Neuron (in vitro differentiated cells): ENCODE measurements at regions not wholly inside any gene's neighbourhood (a gene's known extent, or its start where the extent isn't known, plus 50 kb on each side); places are given as distances from the start of the nearest gene placed in this dataset.

Source experiments
- H2AFZ ChIP-seq: one replicate; pipeline ENCODE4 v1.6.1; 2013; ENCODE audit warnings: low read depth, mild to moderate bottlenecking, inconsistent platforms, low read length, moderate library complexity
- H3K27me3 ChIP-seq: one replicate; pipeline ENCODE4 v1.6.1; 2013; ENCODE audit warnings: low read length; ENCODE audit not compliant: insufficient read depth
- H3K36me3 ChIP-seq: one replicate; pipeline ENCODE4 v1.6.1; 2013; ENCODE audit warnings: low read length; ENCODE audit not compliant: insufficient read depth
- H3K4me1 ChIP-seq: one replicate; pipeline ENCODE4 v1.6.1; 2013; ENCODE audit warnings: low read length; ENCODE audit not compliant: insufficient read depth
- H3K4me3 ChIP-seq: 2 replicates; pipeline ENCODE4 v1.5.1; 2013; ENCODE audit warnings: mild to moderate bottlenecking, low read length, moderate library complexity
- H3K9me3 ChIP-seq: one replicate; pipeline ENCODE4 v1.6.1; 2013; ENCODE audit warnings: low read length

DNA sequence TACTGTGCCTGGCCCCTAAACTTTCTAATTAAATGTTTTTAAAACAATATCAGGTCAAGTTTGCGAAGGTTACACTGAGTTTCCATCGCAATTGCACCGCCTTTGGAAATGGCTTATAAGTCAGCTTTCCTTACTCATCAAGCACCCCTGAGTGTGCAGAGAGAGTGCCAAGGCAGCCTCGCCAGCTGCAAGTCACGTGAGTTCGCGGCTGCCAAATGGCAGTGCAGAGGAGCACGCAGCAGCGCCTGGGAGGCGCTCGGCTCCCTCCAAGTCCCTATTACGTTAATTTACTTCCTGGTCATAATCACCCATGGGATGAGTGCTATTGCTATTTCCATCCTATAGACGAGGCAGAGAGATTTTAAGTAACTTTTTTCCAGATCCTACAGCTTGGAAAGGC, 319.6 kb downstream of the TEX29 start:
- H3K4me3 ChIP-seq: no peak overlapping the region
- no peaks in the 10 kb centered on the region for H3K4me1 ChIP-seq
- H2AFZ ChIP-seq: no peak overlapping the region
- H3K36me3 ChIP-seq: no peaks in the 10 kb centered on the region
- H3K27me3 ChIP-seq: peaks cover 3% of the 10 kb centered on the region
- no peaks in the 10 kb centered on the region for H3K9me3 ChIP-seq

DNA sequence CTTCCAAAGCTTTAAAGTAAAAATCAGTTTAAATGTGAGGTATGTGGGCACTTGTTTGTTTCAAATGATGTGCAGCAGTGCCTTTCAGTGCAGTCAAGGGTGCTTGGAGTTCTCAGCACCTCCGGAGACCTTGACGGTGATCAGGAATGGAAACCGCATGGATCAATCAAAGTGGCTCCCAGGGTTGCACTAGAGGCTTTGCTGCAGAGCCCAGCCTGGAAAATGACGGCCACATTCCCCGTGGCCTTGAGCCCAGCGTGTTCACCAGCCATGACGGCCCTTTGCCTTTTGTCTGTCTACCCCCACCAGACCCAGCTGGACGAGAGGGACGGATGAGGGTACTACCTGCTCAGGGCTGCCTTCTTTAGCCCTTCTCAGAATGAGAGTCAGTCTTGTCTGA, 320.0 kb downstream of the TEX29 start:
- Histone ChIP-seq H3K4me1 (no peaks in the 10 kb centered on the region), H3K27me3 (peaks cover 3% of the 10 kb centered on the region)

DNA sequence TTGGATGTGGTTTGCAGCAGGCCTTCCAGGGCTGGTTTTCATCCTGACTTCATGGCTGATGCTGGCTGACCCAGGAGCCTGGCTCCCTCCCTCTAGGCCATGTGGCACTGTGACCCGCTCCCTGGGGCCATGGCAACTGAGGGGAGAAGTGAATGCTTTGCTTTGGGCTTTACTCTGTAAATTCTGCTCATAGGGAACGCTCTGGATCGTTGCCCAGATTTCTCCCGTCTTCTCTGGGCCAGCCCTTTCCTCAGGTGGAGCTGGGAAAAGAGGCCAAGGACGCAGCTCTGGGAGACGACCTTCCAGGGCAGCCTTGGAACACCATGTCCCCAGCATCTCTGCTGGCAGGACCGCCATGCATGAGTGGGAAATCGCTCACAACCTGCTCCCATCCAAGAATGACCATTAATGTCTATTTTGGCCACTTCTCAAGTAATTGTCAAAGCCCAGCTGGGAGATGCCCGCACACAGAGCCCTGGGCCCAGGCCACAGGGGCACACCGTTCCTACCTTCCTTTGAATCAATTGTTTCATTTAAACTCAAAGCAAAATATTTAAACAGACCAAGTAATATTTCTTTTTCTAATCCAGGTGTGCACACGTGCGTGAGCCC, 321.8 kb downstream of the TEX29 start:
- Histone ChIP-seq H3K27me3 (peaks cover 3% of the 10 kb centered on the region), H3K4me3 (no peak overlapping the region), H2AFZ (no peak overlapping the region), H3K9me3 (no peaks in the 10 kb centered on the region), H3K36me3 (no peaks in the 10 kb centered on the region), H3K4me1 (no peaks in the 10 kb centered on the region)

More for the DNA sequence above, 320.0 kb downstream of the TEX29 start:
- Histone ChIP-seq H3K4me3 (no peak overlapping the region), H2AFZ (no peak overlapping the region), H3K9me3 (no peaks in the 10 kb centered on the region), H3K36me3 (no peaks in the 10 kb centered on the region)

DNA sequence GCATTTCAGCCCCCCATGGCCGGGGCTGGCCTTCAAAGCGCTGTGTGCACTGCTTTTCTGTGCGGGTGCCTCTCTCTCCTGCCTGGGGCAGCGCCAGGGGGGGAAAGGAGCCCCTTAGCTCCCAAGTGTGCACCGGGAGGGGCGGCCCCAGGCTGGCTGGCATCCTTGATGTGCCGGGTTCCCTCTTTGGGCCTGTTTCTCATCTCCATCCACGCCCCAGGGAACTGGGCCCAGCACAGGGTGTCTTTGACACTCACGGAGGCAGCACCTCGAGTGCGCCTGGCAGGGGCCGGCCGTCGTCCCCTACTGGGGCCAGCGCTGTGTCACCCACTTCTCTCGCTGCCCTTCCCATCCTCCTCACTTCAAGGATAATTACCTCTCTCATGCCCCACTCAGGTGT, 324.3 kb downstream of the TEX29 start:
- Histone ChIP-seq H3K27me3 (peaks cover 3% of the 10 kb centered on the region), H3K4me1 (no peaks in the 10 kb centered on the region), H3K36me3 (no peaks in the 10 kb centered on the region), H3K4me3 (no peak overlapping the region), H2AFZ (no peak overlapping the region), H3K9me3 (no peaks in the 10 kb centered on the region)

DNA sequence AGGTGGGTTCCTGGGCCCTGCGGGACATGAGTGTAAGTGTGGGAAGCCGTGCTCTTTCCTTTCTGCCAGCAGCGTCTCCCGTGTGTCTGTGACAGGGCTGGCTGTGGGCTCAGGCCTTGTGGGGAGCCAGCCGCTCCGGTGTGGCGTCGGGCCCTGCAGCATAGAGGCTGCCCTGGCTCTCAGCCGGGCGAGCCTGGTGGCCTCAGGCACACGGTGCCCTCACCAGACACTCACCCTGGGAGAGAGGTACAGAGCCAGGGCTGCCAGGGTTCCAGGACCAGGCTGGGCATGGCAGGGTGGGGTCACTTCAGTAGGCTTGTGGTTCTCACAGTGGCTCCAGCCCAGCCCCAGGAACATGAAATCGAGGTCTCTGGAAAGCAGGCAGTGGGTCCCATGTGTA, 324.8 kb downstream of the TEX29 start:
- H2AFZ ChIP-seq: no peak overlapping the region
- no peaks in the 10 kb centered on the region for H3K36me3 ChIP-seq
- no peak overlapping the region for H3K4me3 ChIP-seq
- H3K9me3 ChIP-seq: no peaks in the 10 kb centered on the region
- peaks cover 3% of the 10 kb centered on the region for H3K27me3 ChIP-seq
- H3K4me1 ChIP-seq: no peaks in the 10 kb centered on the region

DNA sequence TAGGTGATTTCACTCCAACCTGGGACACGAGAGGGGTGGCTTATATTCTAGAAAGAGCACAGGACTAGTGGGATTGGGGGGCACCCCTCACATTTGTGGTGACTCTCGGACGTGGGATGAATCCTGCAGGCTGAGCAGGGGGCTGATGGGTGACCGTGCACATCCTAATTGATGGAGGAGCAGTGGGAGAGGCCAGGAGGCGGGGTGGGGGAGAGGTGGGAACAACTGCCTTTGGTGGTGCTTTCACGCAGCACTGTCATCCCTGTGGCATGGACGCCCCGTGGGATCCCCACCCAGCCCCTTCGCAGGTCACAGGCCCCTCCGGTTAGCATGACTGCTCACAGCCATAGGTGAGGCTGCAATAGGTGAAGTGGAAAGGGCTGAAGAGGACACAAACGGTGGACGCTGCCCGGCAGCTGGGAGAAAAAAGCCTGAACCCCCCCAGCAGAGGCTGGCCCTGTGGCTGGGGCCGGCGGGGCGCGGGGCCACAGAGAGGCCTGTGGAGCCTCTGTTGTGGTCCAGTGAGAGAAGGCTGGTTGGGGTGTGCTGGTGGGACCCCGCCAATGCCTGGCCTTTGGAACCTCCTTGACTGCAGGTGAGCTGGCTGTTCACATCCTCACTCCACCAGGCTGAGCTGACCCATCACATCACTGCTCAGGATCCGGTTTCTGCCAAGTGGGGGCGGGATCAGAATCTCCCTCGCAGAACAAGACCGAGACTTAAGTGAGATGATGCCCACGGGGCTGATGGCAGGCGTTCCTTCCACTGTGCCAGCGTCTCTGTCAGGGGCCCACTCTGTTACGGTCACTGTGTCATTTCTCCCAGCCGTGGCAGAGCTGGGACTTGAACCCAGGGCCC, 325.4 kb downstream of the TEX29 start:
- Histone ChIP-seq H3K4me3 (no peak overlapping the region), H3K4me1 (no peaks in the 10 kb centered on the region), H2AFZ (no peak overlapping the region), H3K36me3 (no peaks in the 10 kb centered on the region), H3K9me3 (no peaks in the 10 kb centered on the region), H3K27me3 (peaks cover 3% of the 10 kb centered on the region)

DNA sequence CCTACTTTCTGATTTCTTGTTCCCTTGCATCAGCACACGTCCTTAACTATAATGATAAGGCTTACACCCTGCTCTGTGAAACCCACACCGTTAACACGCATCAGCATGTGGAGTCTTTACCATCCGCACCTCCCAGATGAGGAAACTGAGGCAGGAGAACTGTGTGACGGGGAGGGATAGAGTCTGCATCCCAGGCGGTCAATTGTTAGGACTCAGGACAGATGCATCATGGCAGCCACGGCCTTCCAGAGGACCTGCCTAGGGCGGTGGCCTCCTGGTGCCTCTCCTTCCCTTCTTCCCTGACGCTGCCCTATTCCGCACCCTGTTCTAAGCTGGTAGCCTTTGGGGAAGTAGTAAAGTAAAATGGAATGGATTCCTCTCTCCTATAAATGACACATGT, 326.0 kb downstream of the TEX29 start:
- Histone ChIP-seq H3K36me3 (no peaks in the 10 kb centered on the region), H3K9me3 (no peaks in the 10 kb centered on the region), H3K4me3 (no peak overlapping the region), H3K27me3 (no peaks in the 10 kb centered on the region), H3K4me1 (no peaks in the 10 kb centered on the region), H2AFZ (no peak overlapping the region)

DNA sequence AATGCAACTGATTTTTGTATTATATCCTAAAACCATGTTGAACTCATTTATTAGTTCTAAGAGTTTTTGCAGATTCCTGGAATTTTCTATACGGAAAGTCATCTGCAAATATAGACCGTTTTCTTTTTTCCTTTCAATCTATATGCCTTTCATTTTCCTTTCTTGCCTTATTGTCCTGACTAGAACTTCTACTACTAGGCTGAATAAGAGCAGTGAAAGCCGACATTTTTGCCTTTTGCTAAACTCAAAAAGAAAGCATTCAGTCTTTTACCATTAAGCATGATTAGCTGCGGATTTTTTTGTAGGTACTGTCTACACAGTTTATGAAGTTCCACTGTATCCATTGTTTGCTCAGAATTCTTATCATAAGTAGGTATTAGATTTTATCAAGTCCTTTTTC, 328.4 kb downstream of the TEX29 start:
- H3K4me1 ChIP-seq: no peaks in the 10 kb centered on the region
- H2AFZ ChIP-seq: no peak overlapping the region
- no peaks in the 10 kb centered on the region for H3K9me3 ChIP-seq
- no peaks in the 10 kb centered on the region for H3K27me3 ChIP-seq
- no peak overlapping the region for H3K4me3 ChIP-seq
- no peaks in the 10 kb centered on the region for H3K36me3 ChIP-seq

DNA sequence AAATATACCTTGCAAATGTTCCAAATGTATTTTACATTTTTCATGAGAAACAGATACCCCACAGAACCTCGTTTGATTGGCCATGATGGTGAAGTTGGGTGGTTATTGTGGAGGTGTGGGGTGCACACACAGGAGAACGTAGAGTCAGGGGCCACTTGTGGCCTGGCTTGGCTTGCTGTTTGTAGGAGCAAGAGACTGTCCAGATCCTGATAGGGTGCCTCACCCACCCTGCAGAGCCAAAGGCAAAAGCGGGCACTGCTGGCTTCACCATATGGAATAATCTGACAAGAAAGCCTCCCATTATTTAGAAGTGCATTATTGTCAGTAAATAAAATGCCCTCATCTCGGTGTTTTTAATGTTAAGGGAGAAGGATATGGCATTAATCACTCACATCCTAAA, 330.2 kb downstream of the TEX29 start:
- Histone ChIP-seq H3K4me3 (no peak overlapping the region), H3K9me3 (peaks cover 2% of the 10 kb centered on the region), H3K36me3 (no peaks in the 10 kb centered on the region), H3K27me3 (no peaks in the 10 kb centered on the region), H2AFZ (no peak overlapping the region), H3K4me1 (no peaks in the 10 kb centered on the region)

DNA sequence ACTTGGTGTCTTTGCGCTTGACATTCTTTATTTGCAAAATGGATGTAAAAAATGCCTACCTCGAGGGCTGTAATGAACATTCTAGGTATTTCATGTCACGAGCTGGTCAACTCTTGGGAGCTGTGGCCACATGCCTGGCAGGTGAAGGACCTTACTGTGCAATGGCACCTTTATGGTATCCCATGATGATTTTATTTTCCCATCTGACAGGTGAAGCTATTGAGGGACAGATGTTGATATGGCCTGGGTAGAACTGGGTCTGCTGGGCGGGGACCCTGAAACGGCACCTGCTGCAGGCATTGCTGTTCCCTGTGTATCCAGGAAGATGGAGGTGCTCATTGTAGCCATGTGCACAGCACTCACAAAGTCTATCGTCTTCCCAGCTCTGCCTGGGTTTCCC, 332.2 kb downstream of the TEX29 start:
- no peaks in the 10 kb centered on the region for H3K36me3 ChIP-seq
- peaks cover 2% of the 10 kb centered on the region for H3K9me3 ChIP-seq
- no peak overlapping the region for H2AFZ ChIP-seq
- H3K4me1 ChIP-seq: peaks cover 7% of the 10 kb centered on the region
- H3K4me3 ChIP-seq: no peak overlapping the region
- no peaks in the 10 kb centered on the region for H3K27me3 ChIP-seq

DNA sequence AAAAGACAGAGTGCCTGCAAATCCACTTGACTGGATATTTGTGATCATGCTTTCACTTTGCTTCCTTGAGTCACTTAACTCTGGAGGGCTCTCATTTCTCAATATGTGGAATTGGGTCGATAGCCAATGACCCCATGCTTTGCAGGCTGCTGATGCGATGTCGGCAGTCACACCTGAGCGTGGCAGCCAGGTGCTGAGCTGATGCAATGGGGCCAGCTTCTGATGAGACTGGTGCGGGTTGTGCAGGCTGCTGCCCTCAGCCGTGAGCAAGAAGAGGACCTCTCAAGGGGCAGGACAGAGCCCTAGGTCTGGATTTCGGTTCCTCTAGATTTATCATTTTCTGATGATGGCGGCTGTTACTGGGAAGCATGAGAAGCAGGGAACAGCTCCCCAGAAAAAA, 334.1 kb downstream of the TEX29 start:
- Histone ChIP-seq H3K4me1 (peaks cover 26% of the 10 kb centered on the region), H3K4me3 (no peak overlapping the region), H3K27me3 (no peaks in the 10 kb centered on the region), H3K36me3 (no peaks in the 10 kb centered on the region), H3K9me3 (peaks cover 2% of the 10 kb centered on the region), H2AFZ (no peak overlapping the region)

DNA sequence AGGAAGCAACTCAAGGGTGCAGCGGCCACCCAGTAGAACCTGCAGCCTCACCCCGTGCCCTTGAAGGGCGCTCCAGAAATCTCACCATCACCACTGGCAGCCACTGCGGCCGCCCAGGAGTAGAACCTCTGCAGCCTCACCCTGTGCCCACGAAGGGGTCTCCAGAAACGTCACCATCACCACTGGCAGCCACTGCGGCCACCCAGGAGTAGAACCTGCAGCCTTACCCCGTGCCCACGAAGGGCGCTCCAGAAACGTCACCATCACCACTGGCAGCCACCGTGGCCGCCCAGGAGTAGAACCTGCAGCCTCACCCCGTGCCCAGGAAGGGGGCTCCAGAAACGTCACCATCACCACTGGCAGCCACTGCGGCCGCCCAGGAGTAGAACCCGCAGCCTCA, 336.0 kb downstream of the TEX29 start:
- no peaks in the 10 kb centered on the region for H3K27me3 ChIP-seq
- no peak overlapping the region for H2AFZ ChIP-seq
- no peaks in the 10 kb centered on the region for H3K36me3 ChIP-seq
- H3K4me1 ChIP-seq: peaks cover 28% of the 10 kb centered on the region
- H3K4me3 ChIP-seq: no peak overlapping the region
- H3K9me3 ChIP-seq: peaks cover 2% of the 10 kb centered on the region

DNA sequence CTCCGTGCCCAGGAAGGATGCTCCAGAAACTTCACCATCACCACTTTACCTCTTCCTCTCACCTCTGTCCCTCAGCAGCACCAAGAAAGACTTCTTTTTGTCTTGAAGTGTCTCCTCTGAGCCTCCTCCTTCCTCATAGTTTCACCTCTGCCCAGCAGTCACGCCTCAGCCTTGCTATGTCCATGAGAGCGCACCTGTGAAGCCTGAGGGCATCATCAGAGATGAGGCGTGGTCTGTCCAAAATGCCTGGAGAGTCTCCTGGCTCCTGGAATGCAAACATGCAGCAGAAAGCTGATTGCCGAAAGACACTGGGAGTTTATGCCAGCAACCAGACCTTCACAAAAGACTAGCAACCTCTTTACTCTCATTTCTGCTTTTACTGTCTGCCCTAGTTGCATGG, 336.6 kb downstream of the TEX29 start:
- Histone ChIP-seq H3K36me3 (no peaks in the 10 kb centered on the region), H2AFZ (no peak overlapping the region), H3K4me1 (peaks cover 28% of the 10 kb centered on the region), H3K9me3 (peaks cover 2% of the 10 kb centered on the region), H3K27me3 (no peaks in the 10 kb centered on the region), H3K4me3 (no peak overlapping the region)
